CD4-positive, alpha-beta T cell treated with Interleukin-17A for 1 hour (primary cell): ENCODE measurements at regions not wholly inside any gene's neighbourhood (a gene's known extent, or its start where the extent isn't known, plus 50 kb on each side); places are given as distances from the start of the nearest gene placed in this dataset.

Source experiments
- DNase-seq: peaks from one replicate; pipeline ENCODE4 v3.0.0-alpha.2; 2020

GRCh38 chr5:34488984-34489383, 167.1 kb upstream of the RAI14 start:
- DNase-seq = no peak

- no peak for DNase-seq
Observed at GRCh38 chr5:34490506-34491250, 165.4 kb upstream of the RAI14 start.

- DNase-seq = no peak
Observed at GRCh38 chr5:34491251-34491620, 164.9 kb upstream of the RAI14 start.

- DNase-seq = no peak
Observed at GRCh38 chr5:34494111-34494755, 161.9 kb upstream of the RAI14 start.

GRCh38 chr5:34495178-34495577, 160.9 kb upstream of the RAI14 start:
- DNase-seq = no peak

- no peak for DNase-seq
Observed at GRCh38 chr5:34496260-34496691, 159.9 kb upstream of the RAI14 start.

- no peak for DNase-seq
Observed at GRCh38 chr5:34496701-34497469, 159.2 kb upstream of the RAI14 start.

GRCh38 chr5:34497470-34497808, 158.7 kb upstream of the RAI14 start:
- DNase-seq = no peak

- no peak for DNase-seq
Observed at GRCh38 chr5:34498572-34498971, 157.6 kb upstream of the RAI14 start.

GRCh38 chr5:34499001-34499734, 157.0 kb upstream of the RAI14 start:
- DNase-seq = peak; percentile 26

- no peak for DNase-seq
Observed at GRCh38 chr5:34500236-34500847, 155.8 kb upstream of the RAI14 start.

GRCh38 chr5:34501016-34501415, 155.1 kb upstream of the RAI14 start:
- no peak for DNase-seq

GRCh38 chr5:34501840-34502239, 154.3 kb upstream of the RAI14 start:
- DNase-seq = no peak

GRCh38 chr5:34502581-34502980, 153.5 kb upstream of the RAI14 start:
- DNase-seq = no peak

- DNase-seq = no peak
Observed at GRCh38 chr5:34503379-34504253, 152.5 kb upstream of the RAI14 start.

- no peak for DNase-seq
Observed at GRCh38 chr5:34504967-34505366, 151.2 kb upstream of the RAI14 start.

GRCh38 chr5:34505731-34506130, 150.4 kb upstream of the RAI14 start:
- no peak for DNase-seq

GRCh38 chr5:34507933-34508332, 148.2 kb upstream of the RAI14 start:
- DNase-seq = no peak

- DNase-seq = no peak
Observed at GRCh38 chr5:34509392-34509791, 146.7 kb upstream of the RAI14 start.

GRCh38 chr5:34510002-34510401, 146.1 kb upstream of the RAI14 start:
- no peak for DNase-seq

- DNase-seq = no peak
Observed at GRCh38 chr5:34511063-34511462, 145.1 kb upstream of the RAI14 start.

GRCh38 chr5:34511481-34511880, 144.6 kb upstream of the RAI14 start:
- no peak for DNase-seq
